HL-60 (cell line): ENCODE measurements at regions not wholly inside any gene's neighbourhood (a gene's known extent, or its start where the extent isn't known, plus 50 kb on each side); places are given as distances from the start of the nearest gene placed in this dataset.

Experiments used
- POLR2AphosphoS5 ChIP-seq: IDR thresholded peaks from 2 replicates; pipeline ENCODE4 v1.6.1; 2012; ENCODE audit warnings: low read depth
- TF ChIP-seq, protein P1 (sequence below): IDR thresholded peaks from one replicate; pipeline ENCODE4 v1.5.1; 2011; ENCODE audit warnings: low read length, control low read depth, inconsistent platforms; ENCODE audit not compliant: insufficient read depth

DNA sequence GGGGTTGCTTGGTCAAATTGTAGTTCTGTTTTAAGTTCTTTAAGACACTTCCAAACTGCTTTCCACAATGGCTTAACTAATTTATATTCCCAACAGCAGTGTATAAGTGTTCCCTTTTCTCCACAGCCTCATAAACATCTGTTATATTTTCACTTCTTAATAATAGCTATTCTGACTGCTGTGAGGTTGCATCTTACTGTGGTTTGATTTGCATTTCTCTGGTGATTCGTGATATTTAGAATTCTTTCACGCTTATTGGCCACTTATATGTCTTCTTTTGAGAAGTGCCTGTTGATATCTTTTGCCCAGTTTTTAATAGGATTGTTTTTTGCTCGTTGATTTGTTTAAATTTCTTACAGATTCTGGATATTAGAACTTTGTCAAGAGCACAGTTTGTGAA is 278.6 kb upstream of the ITM2A start:
- TF ChIP-seq, protein P1, sequence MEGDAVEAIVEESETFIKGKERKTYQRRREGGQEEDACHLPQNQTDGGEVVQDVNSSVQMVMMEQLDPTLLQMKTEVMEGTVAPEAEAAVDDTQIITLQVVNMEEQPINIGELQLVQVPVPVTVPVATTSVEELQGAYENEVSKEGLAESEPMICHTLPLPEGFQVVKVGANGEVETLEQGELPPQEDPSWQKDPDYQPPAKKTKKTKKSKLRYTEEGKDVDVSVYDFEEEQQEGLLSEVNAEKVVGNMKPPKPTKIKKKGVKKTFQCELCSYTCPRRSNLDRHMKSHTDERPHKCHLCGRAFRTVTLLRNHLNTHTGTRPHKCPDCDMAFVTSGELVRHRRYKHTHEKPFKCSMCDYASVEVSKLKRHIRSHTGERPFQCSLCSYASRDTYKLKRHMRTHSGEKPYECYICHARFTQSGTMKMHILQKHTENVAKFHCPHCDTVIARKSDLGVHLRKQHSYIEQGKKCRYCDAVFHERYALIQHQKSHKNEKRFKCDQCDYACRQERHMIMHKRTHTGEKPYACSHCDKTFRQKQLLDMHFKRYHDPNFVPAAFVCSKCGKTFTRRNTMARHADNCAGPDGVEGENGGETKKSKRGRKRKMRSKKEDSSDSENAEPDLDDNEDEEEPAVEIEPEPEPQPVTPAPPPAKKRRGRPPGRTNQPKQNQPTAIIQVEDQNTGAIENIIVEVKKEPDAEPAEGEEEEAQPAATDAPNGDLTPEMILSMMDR: no peak
- TF ChIP-seq POLR2AphosphoS5: no peak
